ENCODE measurements at regions not wholly inside any gene's neighbourhood (a gene's known extent, or its start where the extent isn't known, plus 50 kb on each side); places are given as distances from the start of the nearest gene placed in this dataset.
A peak's percentile ranks its signal among the peaks of the same experiment; 100 is the strongest.
"Not testable (repeated sequence)": the region's sequence is repeated elsewhere in the genome, so short reads cannot be mapped to it uniquely, and the experiment has no call there.

DNA sequence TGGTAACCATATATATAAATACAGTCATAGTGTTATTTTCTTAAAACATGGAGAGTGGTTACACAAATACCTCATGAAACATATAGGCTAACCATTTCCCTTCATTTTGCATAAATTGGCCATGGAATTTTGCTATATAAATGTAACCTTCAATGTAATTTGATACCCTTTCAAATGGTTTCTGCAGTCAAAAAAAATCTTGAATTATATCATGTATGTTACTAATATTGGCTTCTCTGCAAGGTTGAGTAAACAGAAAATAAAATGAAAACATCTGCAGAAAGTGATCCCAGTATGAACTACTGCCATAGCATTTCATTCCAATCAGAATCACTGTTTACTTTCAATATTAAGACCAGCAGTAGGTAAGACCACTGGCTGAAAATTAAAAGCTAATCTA, 1165.9 kb upstream of the TENM3 start:
- no peak for DNase-seq (ENCODE audit: low read depth in 2 of 2)

DNA sequence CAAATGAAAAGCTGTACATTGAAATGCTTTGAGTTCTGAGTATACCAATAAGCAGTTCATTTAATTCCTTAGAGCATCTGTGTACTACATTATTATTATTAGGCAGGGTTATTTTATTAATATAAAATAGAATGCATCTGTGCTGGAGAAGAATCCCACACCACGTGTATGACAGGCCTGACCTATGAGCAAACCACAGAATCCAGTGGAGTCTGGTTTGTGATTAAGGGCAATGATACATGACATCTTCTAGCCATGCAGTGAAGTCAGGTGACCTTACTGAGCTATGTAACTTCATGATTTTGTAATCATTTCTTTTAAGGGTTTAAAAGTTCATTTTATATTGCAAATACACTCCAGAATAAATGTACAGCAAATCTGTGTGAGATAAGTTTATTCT, 1165.0 kb upstream of the TENM3 start:
- no peak for DNase-seq (ENCODE audit: low read depth in 2 of 2)

GRCh38 chr4:181083757-181084361, 1159.3 kb upstream of the TENM3 start:
- no peak for DNase-seq (ENCODE audit: low read depth in 2 of 2)

DNA sequence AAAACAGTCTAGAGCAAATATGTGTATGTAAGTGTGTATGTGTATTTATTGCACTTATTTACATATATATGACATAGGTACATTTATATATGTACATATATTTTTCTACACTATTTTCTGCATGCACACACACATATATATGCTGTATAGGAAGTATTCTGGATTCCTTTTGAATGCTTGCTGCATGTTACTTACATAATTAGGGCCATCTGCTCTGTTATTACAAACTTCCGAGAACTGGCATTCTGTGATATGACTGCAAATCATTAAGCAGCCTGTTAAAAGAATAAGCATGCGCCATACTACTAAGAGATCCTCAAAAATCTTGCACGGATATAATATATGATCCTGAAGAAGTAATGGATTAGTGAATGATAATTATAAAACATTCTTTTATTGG, 1157.6 kb upstream of the TENM3 start:
- DNase-seq (ENCODE audit: low read depth in 2 of 2): no peak

DNA sequence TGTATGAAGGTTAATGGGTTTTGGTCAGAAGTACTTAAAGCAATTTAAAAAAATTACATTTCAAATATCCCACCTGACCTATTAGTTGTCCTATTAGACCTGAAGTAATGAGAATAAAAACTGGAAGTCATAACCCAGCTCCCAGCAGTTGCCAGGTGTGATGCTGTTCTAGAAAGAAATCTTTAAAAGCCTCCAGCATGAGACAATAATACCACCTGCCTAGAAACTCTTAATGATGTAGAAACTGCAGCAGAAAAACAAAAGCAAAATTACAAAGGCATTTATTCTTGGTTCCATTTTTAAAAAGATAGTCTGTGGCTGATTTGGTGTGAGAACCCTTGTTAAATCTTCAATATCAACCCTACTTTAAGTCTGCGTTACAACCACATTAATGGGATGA, 1137.7 kb upstream of the TENM3 start:
- DNase-seq (ENCODE audit: low read depth in 2 of 2): no peak

- no peak for DNase-seq (ENCODE audit: low read depth in 2 of 2)
Measured at GRCh38 chr4:181106398-181106797, 1136.8 kb upstream of the TENM3 start.

- DNase-seq (ENCODE audit: low read depth in 2 of 2): no peak
Measured at GRCh38 chr4:181108237-181108636, 1135.0 kb upstream of the TENM3 start.

GRCh38 chr4:181119186-181119585, 1124.0 kb upstream of the TENM3 start:
- no peak for DNase-seq (ENCODE audit: low read depth in 2 of 2)

- no peak for DNase-seq (ENCODE audit: low read depth in 2 of 2)
Measured at GRCh38 chr4:181121733-181122132, 1121.5 kb upstream of the TENM3 start.

DNA sequence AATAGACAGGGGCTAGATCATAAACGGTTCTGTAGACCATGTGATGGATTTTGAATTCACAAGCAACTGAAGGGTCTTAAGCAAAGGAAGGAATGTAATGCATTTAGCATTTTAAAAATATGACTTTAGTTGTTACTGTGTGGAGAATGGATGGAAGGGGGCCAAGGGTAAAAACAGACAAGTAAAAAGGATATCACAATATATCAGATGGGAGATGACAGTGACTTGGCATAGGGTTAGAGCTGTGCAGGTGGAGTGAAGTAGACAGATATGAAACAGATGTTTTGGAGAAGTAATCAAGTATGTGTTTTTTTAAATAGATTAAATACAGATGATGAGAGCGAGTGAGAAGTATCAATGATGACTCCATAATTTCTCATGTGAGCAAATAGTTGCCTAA, 1116.0 kb upstream of the TENM3 start:
- no peak for DNase-seq (ENCODE audit: low read depth in 2 of 2)

GRCh38 chr4:181130317-181130716, 1112.9 kb upstream of the TENM3 start:
- not testable (repeated sequence) for DNase-seq (ENCODE audit: low read depth in 2 of 2)

DNA sequence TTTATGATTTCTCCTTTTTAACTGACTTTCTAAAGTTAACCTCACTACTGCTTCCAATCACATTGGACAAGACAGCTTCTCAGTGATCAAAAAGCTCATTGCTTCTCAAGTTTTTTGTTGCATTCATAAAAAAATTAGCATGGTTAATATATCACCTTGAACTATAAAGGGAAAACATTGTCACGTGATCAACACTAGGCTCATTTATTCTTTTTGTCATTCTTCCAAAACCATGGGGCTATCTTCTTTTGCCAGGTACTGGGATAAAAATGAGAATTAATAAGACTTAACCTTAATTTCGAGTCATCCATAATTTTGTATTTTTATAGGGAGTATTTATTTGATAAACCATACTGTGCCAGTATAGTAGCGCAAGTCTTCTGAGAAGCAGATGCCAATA, 1105.9 kb upstream of the TENM3 start:
- DNase-seq (ENCODE audit: low read depth in 2 of 2): no peak

DNA sequence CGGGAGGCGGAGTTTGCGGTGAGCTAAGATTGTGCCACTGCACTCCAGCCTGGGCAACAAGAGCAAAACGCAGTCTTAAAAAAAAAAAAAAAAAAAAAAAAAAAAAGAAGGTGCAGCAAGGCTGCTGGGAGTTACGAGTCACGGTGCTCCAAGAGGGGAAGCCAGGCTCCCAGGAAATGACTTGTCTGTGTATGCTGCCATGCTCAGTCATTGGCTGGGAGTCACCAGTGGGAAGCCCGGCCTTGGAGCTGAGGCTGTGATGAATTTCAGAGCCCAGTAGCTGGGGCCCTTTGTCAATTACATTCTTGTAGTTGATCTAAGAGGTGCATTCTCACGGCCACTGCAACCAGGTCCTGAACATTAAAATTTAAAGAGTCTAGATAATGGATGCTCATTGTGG, 1105.1 kb upstream of the TENM3 start:
- DNase-seq (ENCODE audit: low read depth in 2 of 2): no peak

- no peak for DNase-seq (ENCODE audit: low read depth in 2 of 2)
Measured at GRCh38 chr4:181140037-181140603, 1103.1 kb upstream of the TENM3 start.

- peak; percentile 33 to 57 for DNase-seq (ENCODE audit: low read depth in 2 of 2)
Measured at GRCh38 chr4:181143250-181143854, 1099.8 kb upstream of the TENM3 start.

- no peak for DNase-seq (ENCODE audit: low read depth in 2 of 2)
Measured at GRCh38 chr4:181146051-181146450, 1097.2 kb upstream of the TENM3 start.

GRCh38 chr4:181147416-181147951, 1095.7 kb upstream of the TENM3 start:
- no peak for DNase-seq (ENCODE audit: low read depth in 2 of 2)

DNA sequence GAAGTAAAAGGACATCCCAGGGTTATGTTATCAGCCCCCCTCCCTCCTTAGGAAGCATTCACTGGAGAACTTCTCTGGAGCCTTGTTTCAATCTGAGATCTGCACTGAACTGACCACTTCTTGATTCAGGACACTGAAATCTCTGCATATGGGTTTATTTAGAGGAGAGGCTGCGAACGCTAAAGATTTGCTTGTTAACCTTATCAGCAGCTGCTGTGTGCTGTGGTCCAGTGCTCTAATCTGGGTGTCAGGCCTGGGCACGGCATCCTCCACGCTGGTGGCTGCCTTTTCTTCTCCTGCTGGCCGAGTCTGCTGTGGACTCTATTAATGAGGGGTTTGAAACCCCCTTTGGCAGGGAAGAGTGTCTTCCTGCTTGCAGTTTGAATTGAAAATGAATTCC, 1094.7 kb upstream of the TENM3 start:
- DNase-seq (ENCODE audit: low read depth in 2 of 2): no peak

- no peak for DNase-seq (ENCODE audit: low read depth in 2 of 2)
Measured at GRCh38 chr4:181150191-181150590, 1093.0 kb upstream of the TENM3 start.

- no peak for DNase-seq (ENCODE audit: low read depth in 2 of 2)
Measured at GRCh38 chr4:181151856-181152255, 1091.3 kb upstream of the TENM3 start.

DNA sequence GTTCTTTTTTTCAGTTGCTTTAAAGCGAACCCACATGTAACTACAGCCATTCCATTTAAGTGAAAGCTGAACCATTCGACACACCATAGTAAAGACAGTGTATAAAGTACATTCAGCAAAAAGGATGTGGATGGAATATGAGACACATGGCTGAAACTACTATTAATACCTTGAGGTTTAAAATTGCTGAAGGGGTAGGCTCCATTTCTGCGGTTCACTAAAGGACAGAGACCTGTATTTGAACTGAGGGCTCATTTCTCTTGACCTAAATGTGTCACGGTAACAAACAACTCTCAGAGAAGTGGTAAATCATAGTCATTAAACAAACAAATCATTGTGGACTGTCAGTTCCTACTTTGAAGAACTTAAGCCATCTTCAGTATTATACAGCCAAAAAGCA, 1085.6 kb upstream of the TENM3 start:
- DNase-seq (ENCODE audit: low read depth in 2 of 2): no peak

- DNase-seq (ENCODE audit: low read depth in 2 of 2): no peak
Measured at GRCh38 chr4:181158971-181159370, 1084.2 kb upstream of the TENM3 start.

- no peak for DNase-seq (ENCODE audit: low read depth in 2 of 2)
Measured at GRCh38 chr4:181161669-181162068, 1081.5 kb upstream of the TENM3 start.
